ENCODE measurements at regions not wholly inside any gene's neighbourhood (a gene's known extent, or its start where the extent isn't known, plus 50 kb on each side); places are given as distances from the start of the nearest gene placed in this dataset.

DNA sequence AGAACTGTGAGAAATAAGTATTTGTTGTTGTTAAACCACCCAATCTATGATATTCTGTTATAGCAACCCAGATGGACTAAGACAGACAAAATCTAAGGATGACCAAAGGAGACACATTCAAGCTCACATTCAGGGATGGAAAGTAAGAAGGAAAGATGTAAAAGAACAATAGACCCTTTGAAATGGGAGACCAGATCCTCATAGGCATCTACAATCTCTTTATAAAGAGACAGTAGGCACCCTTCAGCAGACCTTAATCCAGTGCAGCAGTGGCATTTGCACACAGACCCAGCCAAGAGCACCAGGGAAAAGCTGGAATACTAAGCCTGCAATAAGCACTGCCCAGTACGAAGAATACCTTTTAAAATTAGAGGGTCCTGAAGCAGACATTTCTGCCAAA is 132.7 kb downstream of the KLHL28 start:
- TF ChIP-seq CTCF (IDR thresholded peaks at IDR 0.05) = no peak
- TF ChIP-seq POLR2A (IDR thresholded peaks at IDR 0.05) = no peak
- no peak for TF ChIP-seq EP300 (IDR thresholded peaks at IDR 0.05; ENCODE audit: low read depth)

All from transverse colon (tissue), 3 donors.